Esophagus muscularis mucosa (tissue), 3 donors: ENCODE measurements at regions not wholly inside any gene's neighbourhood (a gene's known extent, or its start where the extent isn't known, plus 50 kb on each side); places are given as distances from the start of the nearest gene placed in this dataset.

Source experiments
- POLR2A ChIP-seq: fragments of 450-650 bp; IDR thresholded peaks from one replicate; pipeline ENCODE4 v1.6.1; 2017; ENCODE audit warnings: antibody characterized with exemption, moderate library complexity, mild to moderate bottlenecking, low read depth
- TF ChIP-seq, protein P1 (sequence below), 3 experiments: fragments of 200-600 bp in 2 of 3; fragments of 450-650 bp in 1 of 3; sonication (generic) in 2 of 3; IDR thresholded peaks; one replicate each; pipeline ENCODE4 v1.5.1; 2017 to 2019; ENCODE audit warnings: antibody characterized with exemption in 3 of 3, mild to moderate bottlenecking in 2 of 3, moderate library complexity in 1 of 3

GRCh38 chr4:138112389-138112788 is 129.8 kb downstream of the SLC7A11 start:
- no peak for TF ChIP-seq POLR2A
- TF ChIP-seq, protein P1, sequence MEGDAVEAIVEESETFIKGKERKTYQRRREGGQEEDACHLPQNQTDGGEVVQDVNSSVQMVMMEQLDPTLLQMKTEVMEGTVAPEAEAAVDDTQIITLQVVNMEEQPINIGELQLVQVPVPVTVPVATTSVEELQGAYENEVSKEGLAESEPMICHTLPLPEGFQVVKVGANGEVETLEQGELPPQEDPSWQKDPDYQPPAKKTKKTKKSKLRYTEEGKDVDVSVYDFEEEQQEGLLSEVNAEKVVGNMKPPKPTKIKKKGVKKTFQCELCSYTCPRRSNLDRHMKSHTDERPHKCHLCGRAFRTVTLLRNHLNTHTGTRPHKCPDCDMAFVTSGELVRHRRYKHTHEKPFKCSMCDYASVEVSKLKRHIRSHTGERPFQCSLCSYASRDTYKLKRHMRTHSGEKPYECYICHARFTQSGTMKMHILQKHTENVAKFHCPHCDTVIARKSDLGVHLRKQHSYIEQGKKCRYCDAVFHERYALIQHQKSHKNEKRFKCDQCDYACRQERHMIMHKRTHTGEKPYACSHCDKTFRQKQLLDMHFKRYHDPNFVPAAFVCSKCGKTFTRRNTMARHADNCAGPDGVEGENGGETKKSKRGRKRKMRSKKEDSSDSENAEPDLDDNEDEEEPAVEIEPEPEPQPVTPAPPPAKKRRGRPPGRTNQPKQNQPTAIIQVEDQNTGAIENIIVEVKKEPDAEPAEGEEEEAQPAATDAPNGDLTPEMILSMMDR (IDR thresholded peaks at IDR 0.05) = no peak
